Liver (tissue), 7 donors: ENCODE measurements at regions not wholly inside any gene's neighbourhood (a gene's known extent, or its start where the extent isn't known, plus 50 kb on each side); places are given as distances from the start of the nearest gene placed in this dataset.

Experiments
- DNase-seq: peaks from one replicate; pipeline ENCODE4 v3.0.0-alpha.2; 2017; ENCODE audit warnings: low spot score
- H3K27ac ChIP-seq, 2 donors: one replicate each; pipeline ENCODE4 v1.7.0; 2013; ENCODE audit warnings: inconsistent platforms in 2 of 2, low read length in 2 of 2, control low read depth in 1 of 2, low read depth in 1 of 2, mild to moderate bottlenecking in 1 of 2
- H3K27me3 ChIP-seq, 4 donors: one replicate each; pipeline versions ENCODE4 v1.6.1 to v1.7.0; 2013; ENCODE audit warnings: low read length in 3 of 4, inconsistent platforms in 1 of 4, mild to moderate bottlenecking in 1 of 4, moderate library complexity in 1 of 4; ENCODE audit not compliant: control insufficient read depth in 4 of 4, insufficient read depth in 4 of 4
- H3K36me3 ChIP-seq, 4 donors: one replicate each; pipeline versions ENCODE4 v1.6.1 to v1.7.0; 2013; ENCODE audit warnings: low read length in 3 of 4, mild to moderate bottlenecking in 3 of 4, low read depth in 1 of 4, moderate library complexity in 1 of 4; ENCODE audit not compliant: control insufficient read depth in 4 of 4, insufficient read depth in 3 of 4
- H3K4me1 ChIP-seq, 4 donors: one replicate each; pipeline versions ENCODE4 v1.6.1 to v1.7.0; 2013; ENCODE audit warnings: low read length in 3 of 4, mild to moderate bottlenecking in 3 of 4, moderate library complexity in 1 of 4; ENCODE audit not compliant: control insufficient read depth in 4 of 4, insufficient read depth in 4 of 4
- H3K4me3 ChIP-seq, 3 donors: one replicate each; pipeline versions ENCODE4 v1.6.1 to v1.7.0; 2013; ENCODE audit warnings: low read length in 3 of 3, control low read depth in 1 of 3, low read depth in 1 of 3, mild to moderate bottlenecking in 1 of 3
- H3K9ac ChIP-seq, 2 donors: one replicate each; pipeline ENCODE4 v1.7.0; 2013; ENCODE audit warnings: low read length in 2 of 2, mild to moderate bottlenecking in 2 of 2, moderate library complexity in 2 of 2, control low read depth in 1 of 2, low read depth in 1 of 2
- H3K9me3 ChIP-seq, 4 donors: one replicate each; pipeline versions ENCODE4 v1.6.1 to v1.7.0; 2013; ENCODE audit warnings: low read length in 3 of 4; ENCODE audit not compliant: control insufficient read depth in 4 of 4
- EGR1 ChIP-seq, 2 donors: IDR thresholded peaks; 2 replicates each; pipeline ENCODE4 v1.6.1; 2016 to 2018; ENCODE audit warnings: antibody characterized with exemption in 2 of 2, low read depth in 2 of 2
- FOXA1 ChIP-seq: IDR thresholded peaks from 2 replicates; pipeline ENCODE4 v1.6.1; 2016; ENCODE audit warnings: antibody characterized with exemption
- FOXA2 ChIP-seq: IDR thresholded peaks from 2 replicates; pipeline ENCODE4 v1.6.1; 2016; ENCODE audit warnings: antibody characterized with exemption
- GABPA ChIP-seq, 2 donors: IDR thresholded peaks in 1 of 2; conservative IDR thresholded peaks in 1 of 2; 2 replicates each; pipeline ENCODE4 v1.6.1; 2016; ENCODE audit warnings: antibody characterized with exemption in 2 of 2, mild to moderate bottlenecking in 1 of 2, moderate library complexity in 1 of 2
- HNF4G ChIP-seq: IDR thresholded peaks from 2 replicates; pipeline ENCODE4 v1.6.1; 2016; ENCODE audit warnings: antibody characterized with exemption
- JUND ChIP-seq, 2 donors: IDR thresholded peaks; 2 replicates each; pipeline ENCODE4 v1.6.1; 2016; ENCODE audit warnings: antibody characterized with exemption in 2 of 2
- NR2F2 ChIP-seq: IDR thresholded peaks from 2 replicates; pipeline ENCODE4 v1.6.1; 2016; ENCODE audit warnings: antibody characterized with exemption
- RAD21 ChIP-seq, 2 donors: IDR thresholded peaks; 2 replicates each; pipeline ENCODE4 v1.6.1; 2016; ENCODE audit warnings: antibody characterized with exemption in 2 of 2, mild to moderate bottlenecking in 2 of 2
- RXRA ChIP-seq, 2 donors: IDR thresholded peaks; 2 replicates each; pipeline ENCODE4 v1.6.1; 2017 to 2018; ENCODE audit warnings: antibody characterized with exemption in 2 of 2, mild to moderate bottlenecking in 1 of 2
- SP1 ChIP-seq: IDR thresholded peaks from 2 replicates; pipeline ENCODE4 v1.6.1; 2018; ENCODE audit warnings: antibody characterized with exemption, mild to moderate bottlenecking
- TAF1 ChIP-seq: conservative IDR thresholded peaks from 2 replicates; pipeline ENCODE4 v1.6.1; 2016; ENCODE audit warnings: antibody characterized with exemption, mild to moderate bottlenecking
- YY1 ChIP-seq: IDR thresholded peaks from 2 replicates; pipeline ENCODE4 v1.6.1; 2016; ENCODE audit warnings: antibody characterized with exemption, mild to moderate bottlenecking
- WGBS: extraction: QIAGEN DNeasy Blood & Tissue Kit; methylation state at CpG from one replicate; pipeline ENCODE4 v1.1.7; 2013; 5-methylcytosine and 5-hydroxymethylcytosine counted together
- TF ChIP-seq, protein P1 (sequence below): IDR thresholded peaks from 2 replicates; pipeline ENCODE4 v1.6.1; 2016; ENCODE audit warnings: antibody characterized with exemption
- TF ChIP-seq, protein P2 (sequence below): IDR thresholded peaks from 2 replicates; pipeline ENCODE4 v1.6.1; 2016; ENCODE audit warnings: antibody characterized with exemption
- donor health status: healthy.
- donor health status: healthy.
- donor health status: healthy.
- donor health status: healthy.

DNA sequence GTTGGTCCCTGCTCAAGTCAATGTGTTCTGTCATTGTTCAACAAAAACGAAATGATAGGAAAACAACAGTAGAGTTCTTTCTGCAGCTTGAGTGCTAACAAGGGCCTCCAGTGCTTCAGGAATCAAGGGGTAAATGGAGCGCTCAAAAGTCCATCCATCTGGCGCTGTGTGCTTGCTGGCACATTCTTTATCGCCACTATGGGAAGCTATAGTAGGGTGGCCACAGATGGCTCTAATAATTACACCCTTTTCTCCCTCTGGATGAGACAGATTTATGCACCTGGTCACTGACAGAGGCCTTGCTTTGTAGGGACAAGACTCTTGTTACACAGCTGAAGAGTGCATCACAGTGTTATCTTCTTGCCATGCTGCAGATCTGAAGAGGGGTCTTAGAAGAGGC, 136.0 kb downstream of the GDAP2 start:
- H3K9ac ChIP-seq, result no peak overlapping the region
- no peak overlapping the region for H3K4me3 ChIP-seq
- 91% methylated on average over 4 of the region's 4 CpGs for WGBS
- H3K27me3 ChIP-seq, result no peaks in the 10 kb centered on the region
- H3K36me3 ChIP-seq, result no peaks in the 10 kb centered on the region
- no peaks in the 10 kb centered on the region for H3K4me1 ChIP-seq
- H3K9me3 ChIP-seq, result no peaks in the 10 kb centered on the region
- DNase-seq, result no peak
- H3K27ac ChIP-seq, result no peak overlapping the region
- TF ChIP-seq RAD21 (IDR thresholded peaks at IDR 0.05) (no peak), TAF1 (no peak), HNF4G (no peak), JUND (IDR thresholded peaks at IDR 0.05) (no peak), EGR1 (IDR thresholded peaks at IDR 0.05; ENCODE audit: low read depth in 2 of 2) (no peak), FOXA1 (no peak), SP1 (no peak), RXRA (IDR thresholded peaks at IDR 0.05) (no peak)
- TF ChIP-seq, protein P1, sequence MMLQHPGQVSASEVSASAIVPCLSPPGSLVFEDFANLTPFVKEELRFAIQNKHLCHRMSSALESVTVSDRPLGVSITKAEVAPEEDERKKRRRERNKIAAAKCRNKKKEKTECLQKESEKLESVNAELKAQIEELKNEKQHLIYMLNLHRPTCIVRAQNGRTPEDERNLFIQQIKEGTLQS, result no peak
- TF ChIP-seq, protein P2, sequence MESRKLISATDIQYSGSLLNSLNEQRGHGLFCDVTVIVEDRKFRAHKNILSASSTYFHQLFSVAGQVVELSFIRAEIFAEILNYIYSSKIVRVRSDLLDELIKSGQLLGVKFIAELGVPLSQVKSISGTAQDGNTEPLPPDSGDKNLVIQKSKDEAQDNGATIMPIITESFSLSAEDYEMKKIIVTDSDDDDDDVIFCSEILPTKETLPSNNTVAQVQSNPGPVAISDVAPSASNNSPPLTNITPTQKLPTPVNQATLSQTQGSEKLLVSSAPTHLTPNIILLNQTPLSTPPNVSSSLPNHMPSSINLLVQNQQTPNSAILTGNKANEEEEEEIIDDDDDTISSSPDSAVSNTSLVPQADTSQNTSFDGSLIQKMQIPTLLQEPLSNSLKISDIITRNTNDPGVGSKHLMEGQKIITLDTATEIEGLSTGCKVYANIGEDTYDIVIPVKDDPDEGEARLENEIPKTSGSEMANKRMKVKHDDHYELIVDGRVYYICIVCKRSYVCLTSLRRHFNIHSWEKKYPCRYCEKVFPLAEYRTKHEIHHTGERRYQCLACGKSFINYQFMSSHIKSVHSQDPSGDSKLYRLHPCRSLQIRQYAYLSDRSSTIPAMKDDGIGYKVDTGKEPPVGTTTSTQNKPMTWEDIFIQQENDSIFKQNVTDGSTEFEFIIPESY, result no peak

- no peak for DNase-seq
- no peak overlapping the region for H3K27ac ChIP-seq
- H3K9ac ChIP-seq, result no peak overlapping the region
- 83% methylated on average over 1 of the region's 1 CpG for WGBS
- H3K9me3 ChIP-seq, result no peaks in the 10 kb centered on the region
- TF ChIP-seq GABPA (IDR thresholded peaks at IDR 0.05 in 1 of 2, conservative IDR thresholded peaks at IDR 0.05 in 1 of 2), result no peak
- no peak for TF ChIP-seq RXRA (IDR thresholded peaks at IDR 0.05)
- no peak for TF ChIP-seq HNF4G
- no peak for TF ChIP-seq EGR1 (IDR thresholded peaks at IDR 0.05; ENCODE audit: low read depth in 2 of 2)
- TF ChIP-seq YY1, result no peak
- TF ChIP-seq RAD21 (IDR thresholded peaks at IDR 0.05), result no peak
- no peak for TF ChIP-seq NR2F2
- H3K36me3 ChIP-seq, result no peaks in the 10 kb centered on the region
- no peak overlapping the region for H3K4me3 ChIP-seq
- H3K27me3 ChIP-seq, result no peaks in the 10 kb centered on the region
- H3K4me1 ChIP-seq, result no peaks in the 10 kb centered on the region
These were observed 135.3 kb downstream of the GDAP2 start for GRCh38 chr1:117794073-117794472.

- Histone ChIP-seq H3K36me3 (no peaks in the 10 kb centered on the region), H3K9me3 (no peaks in the 10 kb centered on the region), H3K4me1 (no peaks in the 10 kb centered on the region), H3K9ac (no peak overlapping the region), H3K4me3 (no peak overlapping the region), H3K27me3 (no peaks in the 10 kb centered on the region), H3K27ac (no peak overlapping the region)
- no peak for TF ChIP-seq FOXA2
- TF ChIP-seq, protein P1, result no peak
- WGBS, result 82% methylated on average over 3 of the region's 3 CpGs
- DNase-seq, result no peak
These were observed 134.2 kb downstream of the GDAP2 start for GRCh38 chr1:117795190-117795589.
